ENCODE measurements at regions not wholly inside any gene's neighbourhood (a gene's known extent, or its start where the extent isn't known, plus 50 kb on each side); places are given as distances from the start of the nearest gene placed in this dataset.

DNA sequence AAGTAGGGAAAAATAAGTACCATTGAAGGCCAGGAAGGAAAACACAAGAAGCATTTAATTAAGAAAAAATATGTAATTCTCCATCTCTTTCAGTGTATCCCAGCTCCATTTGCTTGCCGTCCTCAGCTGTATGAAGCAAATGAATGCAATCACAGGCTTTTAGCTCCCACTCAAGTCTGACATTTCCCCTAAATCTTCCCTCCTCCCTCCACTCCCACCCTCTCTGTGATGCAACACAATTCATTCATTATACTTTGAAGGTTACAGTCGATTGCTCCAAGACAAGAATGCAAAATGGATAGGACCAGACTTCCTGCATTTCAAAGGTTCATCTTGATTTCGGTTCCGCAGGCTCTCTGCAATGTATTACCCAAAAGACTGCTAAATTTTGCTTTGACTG lies 172.7 kb upstream of the SERPINE2 start:
- no peak for DNase-seq (ENCODE audit: low spot score)

DNA sequence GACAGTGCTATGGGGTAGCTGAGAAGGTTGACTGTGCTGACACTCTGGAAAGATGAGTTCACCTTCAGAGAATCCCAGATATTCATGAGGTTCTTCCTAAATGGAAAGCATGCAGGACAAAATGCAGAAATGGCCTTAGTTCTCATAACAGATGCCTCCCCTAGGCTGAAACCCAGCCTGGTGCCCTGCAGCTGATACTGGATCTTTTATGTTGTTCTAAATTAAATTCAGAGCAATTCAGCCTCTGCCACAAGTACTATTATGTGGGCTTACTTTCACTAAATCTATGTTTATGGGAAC lies 172.0 kb upstream of the SERPINE2 start:
- DNase-seq (ENCODE audit: low spot score) = peak; percentile 46

DNA sequence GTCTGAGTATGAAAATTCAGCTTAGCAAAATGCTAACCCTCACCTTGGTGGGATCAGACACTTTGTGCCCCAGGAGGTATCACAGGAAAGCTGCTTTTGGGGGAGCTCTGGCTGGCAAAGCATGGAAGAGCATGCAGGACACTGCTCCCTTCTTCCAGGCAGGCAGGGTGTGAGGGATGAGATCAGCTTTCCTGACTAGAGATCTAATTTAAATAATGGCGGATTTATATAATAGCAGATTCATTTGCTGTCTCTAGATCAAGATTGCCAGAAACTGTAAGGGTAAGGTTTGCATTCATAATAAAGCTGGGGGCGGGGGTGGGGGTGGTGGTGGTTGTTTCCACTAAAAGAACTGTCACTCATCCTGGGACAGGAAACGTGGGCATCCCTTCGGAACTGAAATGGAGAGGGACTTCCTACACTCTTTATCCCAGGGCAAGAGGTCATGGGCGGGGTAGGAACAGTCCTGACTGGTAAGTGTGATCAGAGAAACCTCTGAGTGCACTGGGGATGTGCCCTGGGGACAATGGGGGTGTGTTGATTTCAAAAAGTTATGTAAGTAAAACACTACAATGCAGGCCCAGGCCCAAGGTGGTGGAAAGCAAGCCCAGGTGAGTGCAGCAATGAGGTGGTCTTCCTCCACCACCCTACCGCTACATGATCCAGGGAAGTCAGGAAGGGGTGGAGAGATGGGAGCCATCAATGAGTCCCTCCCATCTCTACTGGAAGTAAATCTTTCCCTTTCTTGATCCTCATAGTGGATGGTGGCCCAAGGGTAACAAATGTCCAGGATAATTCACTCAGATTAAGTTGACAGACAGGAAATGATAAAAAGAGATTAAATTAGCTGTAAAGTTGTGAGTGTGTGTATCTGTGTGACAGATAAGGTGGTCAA lies 171.4 kb upstream of the SERPINE2 start:
- DNase-seq (ENCODE audit: low spot score) = no peak

DNA sequence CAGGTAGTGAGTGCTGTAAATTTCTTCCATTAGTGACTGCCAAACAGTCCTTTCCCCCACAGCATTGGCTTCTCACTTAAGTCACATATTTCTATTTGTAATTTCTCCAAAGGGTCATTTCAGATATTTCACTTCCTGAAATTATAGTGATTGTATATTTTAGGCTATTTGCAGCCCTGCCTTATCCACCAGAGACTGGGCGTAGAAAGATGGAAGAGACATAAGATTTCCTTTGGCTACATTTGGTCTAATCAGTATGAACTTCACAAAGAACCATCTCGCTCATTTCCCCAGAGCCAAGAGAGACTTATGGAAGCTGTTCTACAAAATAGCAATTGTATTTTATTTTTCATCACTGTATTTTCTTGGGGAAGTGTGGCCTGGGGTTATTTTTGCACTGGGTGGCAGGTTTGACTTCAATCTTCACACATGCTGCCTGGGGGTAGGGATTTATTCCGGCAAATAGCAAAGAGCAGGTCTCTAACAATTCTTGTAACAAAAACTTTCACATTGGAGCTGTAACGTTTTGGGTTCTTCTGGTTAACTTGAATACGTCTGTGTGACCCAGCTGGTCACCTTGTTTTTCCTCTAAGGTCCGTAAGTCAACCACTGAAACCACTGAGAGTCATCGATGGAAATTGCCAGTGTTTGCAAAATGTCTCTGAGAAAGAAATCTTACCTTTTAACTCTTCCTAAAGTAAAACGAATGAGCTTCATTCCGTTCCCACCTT lies 170.6 kb upstream of the SERPINE2 start:
- DNase-seq (ENCODE audit: low spot score) = no peak

DNA sequence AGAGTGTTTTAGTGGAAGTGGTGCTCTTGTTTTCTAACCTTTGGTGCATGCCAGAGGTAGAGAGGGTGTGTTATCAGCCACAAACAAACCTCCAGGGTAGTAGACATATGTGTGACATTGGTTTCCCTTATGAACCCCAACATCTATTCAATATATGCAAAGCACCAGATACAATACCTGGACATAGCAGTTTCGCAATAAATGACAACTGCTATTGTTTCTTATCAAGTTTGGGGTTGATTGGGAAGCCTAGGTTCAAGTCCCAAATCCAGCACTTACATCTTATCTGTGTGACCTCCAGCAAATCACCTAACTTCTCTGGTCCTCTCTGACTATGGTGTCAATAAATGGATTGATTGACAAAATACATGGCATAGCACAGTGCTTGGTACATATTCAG lies 169.4 kb upstream of the SERPINE2 start:
- no peak for DNase-seq (ENCODE audit: low spot score)

DNA sequence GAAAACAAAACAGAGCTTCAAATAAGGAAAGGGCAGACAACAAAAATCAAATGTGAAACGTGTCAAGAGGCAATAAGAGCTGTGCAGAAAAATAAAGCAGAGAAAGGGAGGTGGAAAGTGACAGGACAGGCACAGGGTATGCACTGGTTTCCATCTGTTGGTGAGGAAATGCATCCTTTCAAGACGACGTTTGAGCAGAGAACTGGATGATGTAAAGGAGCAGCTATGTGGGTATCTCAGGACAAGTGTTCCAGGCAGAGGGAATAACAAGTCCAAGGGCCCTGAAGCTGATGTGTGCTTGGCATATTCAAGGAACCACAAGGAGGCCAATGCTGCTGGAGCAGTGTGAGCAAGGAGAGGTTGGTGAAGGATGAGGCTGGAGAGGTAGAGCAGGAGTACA lies 168.9 kb upstream of the SERPINE2 start:
- DNase-seq (ENCODE audit: low spot score) = no peak

DNA sequence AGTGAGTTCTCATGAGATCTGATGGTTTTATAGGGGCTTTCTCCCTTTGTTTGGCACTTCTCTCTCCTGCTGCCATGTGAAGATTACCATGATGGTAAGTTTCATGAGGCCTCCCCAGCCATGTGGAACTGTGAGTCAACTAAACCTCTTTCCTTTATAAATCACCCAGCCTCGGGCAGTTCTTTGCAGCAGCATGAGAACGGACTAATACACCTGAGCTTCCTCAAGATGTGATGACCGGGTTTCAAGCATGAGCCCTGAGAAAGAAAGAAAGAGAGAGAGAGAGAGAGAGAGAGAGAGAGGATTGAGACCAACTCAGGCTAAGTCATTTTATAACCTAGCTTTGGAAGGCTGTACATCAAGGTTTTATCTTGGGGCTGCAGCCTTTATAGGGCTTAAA lies 167.7 kb upstream of the SERPINE2 start:
- DNase-seq (ENCODE audit: low spot score) = no peak

DNA sequence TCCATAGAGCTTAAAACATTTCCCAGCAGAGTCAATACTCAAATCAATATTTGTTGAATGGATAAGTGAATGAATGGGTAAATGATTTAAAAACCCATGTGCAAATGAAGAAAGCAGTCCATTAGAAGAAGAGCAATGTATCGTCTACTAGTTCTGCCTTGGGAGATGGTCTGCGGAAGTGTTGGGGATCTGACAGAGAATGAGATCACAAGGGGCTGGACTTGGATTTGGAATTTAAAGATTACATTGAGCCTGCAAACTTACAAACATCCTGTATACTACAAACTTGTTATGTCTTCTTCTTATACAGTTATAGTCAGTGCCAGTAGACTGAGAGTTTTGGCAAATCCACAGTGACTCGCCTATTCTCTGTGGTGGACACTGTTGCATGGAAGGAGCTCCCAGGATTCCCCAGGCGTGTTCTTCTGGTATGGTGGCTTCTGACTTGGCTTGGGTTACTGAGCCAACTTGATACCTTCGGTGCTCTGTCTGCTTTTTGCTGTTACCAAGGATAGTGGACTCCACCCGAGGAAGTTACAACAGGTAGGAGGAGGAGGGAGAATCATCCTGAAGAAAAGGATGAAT lies 163.3 kb upstream of the SERPINE2 start:
- DNase-seq (ENCODE audit: low spot score) = no peak

DNA sequence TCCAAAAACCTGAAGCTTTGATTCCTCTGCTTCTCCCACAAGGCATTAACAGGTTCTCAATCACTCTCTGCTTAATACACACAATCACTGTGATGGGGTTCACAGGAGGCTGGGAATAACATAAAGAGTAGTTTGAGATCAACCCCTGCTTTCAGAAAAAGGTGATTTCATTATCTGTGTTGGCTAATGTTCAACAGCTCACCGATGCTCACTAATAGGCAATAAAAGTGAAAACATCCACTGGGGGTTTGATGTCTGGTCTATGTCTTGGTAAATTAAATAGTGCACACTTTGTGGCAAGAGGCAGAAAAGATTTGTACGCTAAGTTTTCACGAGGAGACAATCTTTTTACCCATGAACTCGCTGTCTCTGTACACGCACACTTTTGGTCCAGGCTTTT lies 159.3 kb upstream of the SERPINE2 start:
- no peak for DNase-seq (ENCODE audit: low spot score)

DNA sequence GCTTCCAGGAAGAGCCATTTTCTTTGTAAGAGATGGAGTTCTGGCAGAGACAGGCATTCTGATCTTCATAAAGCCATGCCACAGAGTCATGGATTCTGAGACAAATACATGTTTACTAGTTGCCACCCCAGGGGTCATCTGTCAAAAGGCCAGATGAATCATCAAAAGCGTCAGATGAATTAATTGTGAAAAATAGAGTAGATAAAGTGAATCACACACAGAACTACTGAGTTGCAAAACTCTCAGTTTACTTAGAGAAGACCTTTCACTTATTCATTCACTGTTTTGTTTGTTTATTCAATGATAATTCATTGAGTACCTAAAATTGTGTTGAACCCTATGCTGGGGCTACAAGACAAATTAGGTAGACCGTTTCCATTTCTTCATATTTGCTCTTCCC lies 157.7 kb upstream of the SERPINE2 start:
- DNase-seq (ENCODE audit: low spot score) = no peak

DNA sequence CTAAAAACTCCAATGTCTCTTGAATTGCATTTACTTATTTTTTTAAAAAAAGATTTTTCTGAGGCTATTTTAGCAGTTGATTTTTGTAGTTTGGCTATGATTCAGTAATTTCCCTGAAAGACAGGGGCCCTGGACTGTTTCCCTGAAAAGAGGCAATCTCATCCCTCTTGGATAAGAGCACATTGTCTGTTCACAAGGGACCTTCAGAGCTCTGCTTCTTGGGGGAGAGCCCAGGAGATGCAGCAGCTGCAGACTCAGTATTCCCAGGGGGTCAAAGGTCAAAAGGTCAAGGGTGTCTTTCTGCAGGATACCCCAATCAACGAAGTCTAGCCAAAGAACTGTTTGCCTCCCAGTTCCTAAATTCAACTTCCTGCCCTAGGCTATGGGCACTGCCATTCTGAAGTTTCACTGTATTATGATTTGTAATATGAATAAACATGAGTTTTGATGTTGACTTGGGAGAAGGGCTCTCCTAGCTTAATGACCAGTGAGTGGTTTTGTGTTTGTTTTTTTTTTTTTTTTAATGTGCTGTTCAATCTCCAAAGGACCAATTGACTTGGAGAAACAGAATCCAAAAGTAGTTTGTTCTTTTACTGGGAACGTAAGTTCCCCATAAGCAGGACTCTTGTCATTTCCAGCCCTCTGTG lies 157.0 kb upstream of the SERPINE2 start:
- no peak for DNase-seq (ENCODE audit: low spot score)

DNA sequence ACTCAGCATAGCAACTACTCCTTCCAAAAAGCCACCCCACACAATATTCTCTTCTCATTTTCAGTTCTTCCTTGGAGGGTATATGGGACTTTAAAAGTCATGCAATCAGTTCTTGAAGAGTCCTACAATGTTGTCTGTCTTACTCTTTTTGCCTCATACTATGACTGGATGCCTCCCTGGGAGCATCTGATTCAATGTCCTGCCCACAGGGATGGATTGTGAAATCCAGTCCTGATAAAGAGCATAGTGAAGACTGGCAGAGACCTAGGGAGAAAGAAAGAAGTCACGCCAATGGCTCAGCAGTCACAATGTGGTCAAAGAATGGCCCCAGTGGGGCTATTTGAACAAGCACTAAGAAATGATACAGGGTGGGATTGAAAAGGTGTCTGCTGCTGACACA lies 155.1 kb upstream of the SERPINE2 start:
- no peak for DNase-seq (ENCODE audit: low spot score)

DNA sequence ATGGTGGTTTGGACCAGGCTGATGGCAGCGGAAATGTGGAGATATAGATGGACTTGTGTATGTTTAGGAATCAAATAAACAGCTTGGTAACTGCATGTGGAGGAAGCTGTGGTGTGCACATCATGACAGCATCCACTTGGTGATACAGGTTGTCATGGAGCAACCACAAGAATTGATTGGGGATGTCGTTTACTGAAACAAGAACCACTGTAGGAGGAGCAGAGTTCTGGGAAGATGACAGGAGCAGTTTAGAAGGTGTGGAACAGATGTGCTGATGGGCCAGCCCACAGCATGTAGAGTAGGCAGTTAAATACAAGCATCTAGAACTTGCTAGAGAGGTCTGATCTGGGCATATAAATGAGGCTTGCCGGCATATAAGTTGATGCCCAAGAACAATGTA lies 152.4 kb upstream of the SERPINE2 start:
- DNase-seq (ENCODE audit: low spot score) = no peak

DNA sequence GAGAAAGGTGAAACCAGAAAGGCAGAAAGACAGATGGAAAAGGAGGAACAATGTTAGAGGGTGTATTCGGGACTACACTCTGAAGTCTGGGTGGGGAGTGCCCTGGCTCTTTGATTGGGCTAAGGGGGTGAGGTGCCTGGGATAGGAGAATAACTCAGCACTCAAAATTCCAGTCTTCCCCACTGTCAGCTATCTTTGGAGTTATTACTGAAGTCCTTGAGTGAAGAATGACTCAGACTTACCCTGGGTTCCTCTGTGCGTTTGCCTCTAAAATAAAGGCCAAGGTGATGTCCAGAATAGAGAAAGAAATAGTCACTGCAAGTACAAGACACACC lies 151.8 kb upstream of the SERPINE2 start:
- DNase-seq (ENCODE audit: low spot score) = peak; percentile 66

DNA sequence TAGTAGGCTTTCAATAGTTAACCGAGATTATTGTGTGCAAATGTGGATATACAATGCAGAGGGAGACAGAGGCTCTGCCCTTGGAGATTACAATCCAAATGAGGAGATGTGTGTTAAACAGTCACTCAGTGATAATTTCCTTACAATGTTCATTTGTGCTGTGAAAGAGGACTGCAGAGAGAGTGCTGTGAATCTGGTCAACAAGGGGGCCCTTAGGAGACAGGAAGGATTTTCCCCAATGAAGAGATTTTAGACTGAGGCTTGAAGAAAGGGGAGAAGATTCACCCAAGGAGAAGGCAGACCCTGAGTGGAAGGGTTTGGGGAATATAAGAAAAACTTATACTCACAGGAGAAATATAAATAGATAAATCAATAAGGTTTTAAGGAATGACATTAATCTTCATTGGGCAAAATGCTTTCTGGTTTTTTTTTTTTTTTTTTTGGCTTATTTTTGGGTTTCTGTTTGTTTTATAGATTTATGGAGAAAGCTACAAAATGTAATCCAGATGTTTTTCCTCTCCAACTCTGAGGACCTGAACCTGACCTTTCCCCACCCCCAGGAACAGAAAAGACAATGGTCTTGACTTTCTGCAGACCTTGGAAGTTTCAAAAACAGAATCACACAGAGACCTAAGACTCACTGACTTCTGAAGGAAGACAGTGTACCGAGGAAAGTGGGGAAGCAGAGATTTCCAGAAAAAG lies 151.3 kb upstream of the SERPINE2 start:
- DNase-seq (ENCODE audit: low spot score) = no peak

DNA sequence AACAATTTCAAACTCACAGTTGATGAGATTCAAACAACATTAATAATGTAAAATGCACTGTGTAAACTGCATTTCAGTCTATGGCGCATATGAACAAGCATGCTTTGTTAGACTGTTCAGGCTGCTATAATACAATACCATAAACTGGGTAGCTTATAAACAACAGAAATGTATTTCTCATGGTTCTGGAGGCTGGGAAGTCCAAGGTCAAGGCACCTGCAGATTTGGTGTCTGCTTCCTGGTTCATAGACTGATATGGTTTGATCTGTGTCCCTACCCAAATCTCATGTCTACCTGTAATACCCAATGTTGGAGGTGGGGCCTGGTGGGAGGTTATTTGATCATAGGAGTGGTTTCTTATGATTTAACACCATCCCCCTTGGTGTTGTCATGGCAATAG lies 148.1 kb upstream of the SERPINE2 start:
- no peak for DNase-seq (ENCODE audit: low spot score)

DNA sequence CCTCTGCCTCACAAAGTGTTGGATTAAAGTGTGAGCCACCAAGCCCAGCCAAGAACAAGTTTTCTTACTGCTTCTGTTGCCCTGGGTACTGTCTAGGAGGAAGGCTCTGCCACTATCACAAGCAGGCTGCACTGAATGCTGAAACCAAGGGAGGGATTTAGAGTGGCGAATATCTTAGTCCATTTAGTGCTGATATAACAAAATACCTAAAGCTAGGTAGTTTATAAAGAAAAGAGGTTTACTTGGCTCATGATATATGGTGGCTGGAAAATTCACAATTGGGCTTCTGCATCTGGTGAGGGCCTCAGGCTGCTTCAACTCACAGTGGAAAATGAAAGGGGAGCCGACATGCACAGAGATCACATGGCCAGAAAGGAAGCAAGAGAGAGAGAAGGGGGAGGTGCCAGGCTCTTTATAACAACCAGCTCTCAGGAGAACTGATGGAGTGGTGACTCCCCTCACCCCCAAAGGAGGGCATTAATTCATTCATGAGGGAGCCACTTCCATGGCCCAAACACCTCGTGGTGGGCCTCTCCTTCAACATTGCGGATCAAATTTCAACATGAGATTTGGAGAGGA lies 146.0 kb upstream of the SERPINE2 start:
- no peak for DNase-seq (ENCODE audit: low spot score)

DNA sequence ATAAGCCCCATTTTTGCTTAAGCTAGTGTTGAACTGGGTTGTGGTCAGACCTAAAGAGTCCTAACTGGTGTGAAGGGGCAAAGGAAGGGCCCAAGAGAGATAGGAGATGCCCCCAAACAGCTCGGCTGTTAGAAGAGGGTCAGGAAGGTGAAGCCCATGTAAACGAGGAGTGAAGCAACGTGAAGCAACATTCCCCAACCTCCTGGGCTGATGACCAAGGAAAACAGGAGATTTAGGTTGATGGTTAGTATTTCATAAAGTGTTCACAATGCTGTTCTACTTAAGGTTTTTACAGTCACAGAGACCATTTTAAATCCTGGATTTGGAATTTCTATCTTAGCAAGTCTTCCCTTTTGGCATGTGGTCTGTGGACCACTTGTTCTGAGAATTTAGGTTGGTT lies 144.0 kb upstream of the SERPINE2 start:
- DNase-seq (ENCODE audit: low spot score) = no peak

DNA sequence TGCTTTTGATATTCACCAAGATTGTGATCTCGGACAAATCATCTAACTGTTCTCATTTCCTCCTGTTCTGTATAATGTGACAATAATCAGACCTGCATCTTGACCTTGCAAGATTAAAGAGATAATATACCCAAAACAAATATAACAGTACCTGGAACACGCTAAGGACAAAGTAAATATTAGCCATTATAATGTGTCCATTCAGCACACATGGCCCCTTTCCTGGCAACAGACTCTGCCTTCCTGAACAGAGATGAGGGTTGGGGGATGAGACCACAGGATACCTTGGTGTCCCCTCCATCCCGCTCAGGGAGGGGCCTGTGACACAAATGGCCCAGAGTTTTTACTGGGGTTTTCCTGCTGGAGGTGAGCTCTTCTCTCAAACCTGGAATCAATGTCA lies 143.4 kb upstream of the SERPINE2 start:
- DNase-seq (ENCODE audit: low spot score) = no peak

DNA sequence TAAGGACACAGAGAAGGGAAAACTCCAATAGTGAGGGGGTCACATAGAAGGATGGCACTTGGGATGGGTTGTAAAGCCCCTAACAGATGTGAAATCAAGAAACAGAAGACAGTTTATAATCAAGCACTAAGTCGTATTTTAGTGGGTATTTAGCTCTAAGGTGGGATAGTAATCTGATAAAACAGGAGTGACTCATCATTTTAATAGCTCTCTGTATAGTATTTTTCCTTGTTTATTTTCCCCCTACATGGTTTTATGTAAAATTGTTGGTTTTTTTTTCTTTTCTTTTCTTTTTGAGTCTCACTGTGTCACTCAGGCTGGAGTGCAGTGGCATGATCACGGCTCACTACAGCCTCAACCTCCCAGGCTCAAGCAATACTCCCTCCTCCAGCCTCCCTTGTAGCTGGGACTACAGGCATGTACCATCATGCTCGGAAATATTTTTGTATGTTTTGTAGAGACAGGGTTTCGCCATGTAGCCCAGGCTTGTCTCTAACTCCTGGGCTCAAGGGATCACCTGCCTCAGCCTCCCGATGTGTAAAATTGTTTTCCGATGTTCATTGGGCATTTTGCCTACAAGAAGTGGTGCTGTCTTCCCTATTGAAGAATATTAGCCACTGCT lies 142.6 kb upstream of the SERPINE2 start:
- no peak for DNase-seq (ENCODE audit: low spot score)

DNA sequence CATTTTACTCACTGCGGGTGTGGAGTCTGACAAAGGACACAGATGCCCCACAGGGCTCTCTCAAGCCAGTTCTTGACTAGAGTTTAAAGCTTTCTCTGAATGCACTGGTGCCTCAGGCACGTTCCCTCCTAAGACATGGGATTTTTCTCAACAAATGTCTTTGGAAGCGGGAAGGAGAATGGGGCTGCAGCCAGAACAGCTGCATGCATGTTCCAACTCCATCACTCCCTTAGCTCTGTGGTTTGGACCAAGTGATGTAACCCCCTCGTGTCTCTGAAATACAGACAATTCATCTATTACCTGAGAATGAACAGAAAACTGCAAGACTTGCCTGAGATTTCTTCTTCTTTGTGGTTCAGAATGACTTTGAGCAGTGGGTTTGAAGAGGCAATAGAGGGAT lies 141.7 kb upstream of the SERPINE2 start:
- no peak for DNase-seq (ENCODE audit: low spot score)

DNA sequence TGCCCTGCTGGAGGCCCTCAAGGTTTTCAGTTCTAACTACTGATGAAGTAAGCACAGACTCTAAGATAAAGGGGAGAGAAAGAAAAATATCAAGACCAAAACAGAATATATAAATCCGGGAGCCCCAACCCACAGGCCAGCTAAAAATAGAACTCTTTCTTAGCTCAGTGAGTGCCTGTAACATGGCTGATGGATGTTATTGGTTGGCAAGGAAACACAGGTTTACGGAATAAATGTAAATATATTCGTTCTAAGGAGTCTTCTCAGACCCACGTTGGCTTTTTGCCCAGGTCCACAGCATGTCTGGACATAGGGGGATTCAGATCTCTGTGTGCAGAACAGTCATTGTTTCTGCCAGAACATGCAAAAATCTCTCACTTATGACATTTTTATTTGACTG lies 139.0 kb upstream of the SERPINE2 start:
- DNase-seq (ENCODE audit: low spot score) = no peak

Measured in AG08395 (cell line).